GM20000 (cell line): ENCODE measurements at regions not wholly inside any gene's neighbourhood (a gene's known extent, or its start where the extent isn't known, plus 50 kb on each side); places are given as distances from the start of the nearest gene placed in this dataset.

Experiments used
- DNase-seq: peaks from one replicate; pipeline ENCODE4 v3.0.0; 2012; ENCODE audit warnings: low spot score
- CTCF ChIP-seq: IDR thresholded peaks from 2 replicates; pipeline ENCODE4 v1.5.1; 2012; ENCODE audit warnings: mild to moderate bottlenecking, control low read depth; ENCODE audit errors: extremely low read depth, missing control alignments

GRCh38 chr10:83371696-83372490, 767.4 kb upstream of the GHITM start:
- TF ChIP-seq CTCF: no peak

DNA sequence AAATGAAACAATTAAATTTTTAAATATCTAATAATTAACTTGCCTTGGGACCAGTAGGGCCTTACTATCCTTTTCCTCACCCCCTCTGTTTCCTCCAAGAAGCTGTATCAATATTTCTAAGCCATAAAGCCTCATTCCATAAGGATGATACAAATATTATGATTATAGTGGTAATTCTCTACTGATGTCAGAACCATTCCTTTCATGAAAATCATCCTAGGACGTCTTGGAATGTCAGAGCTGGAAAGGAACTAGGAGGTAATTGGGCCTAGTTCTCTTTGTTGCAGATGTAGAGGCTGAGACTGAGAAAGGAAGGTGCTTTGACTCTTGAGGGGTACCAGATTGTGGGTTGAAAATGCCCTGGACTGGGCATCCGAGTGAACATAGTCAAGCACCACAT, 766.7 kb upstream of the GHITM start:
- no peak for DNase-seq
- TF ChIP-seq CTCF: no peak

More at GRCh38 chr10:83371696-83372490, 767.4 kb upstream of the GHITM start:
- DNase-seq: no peak

DNA sequence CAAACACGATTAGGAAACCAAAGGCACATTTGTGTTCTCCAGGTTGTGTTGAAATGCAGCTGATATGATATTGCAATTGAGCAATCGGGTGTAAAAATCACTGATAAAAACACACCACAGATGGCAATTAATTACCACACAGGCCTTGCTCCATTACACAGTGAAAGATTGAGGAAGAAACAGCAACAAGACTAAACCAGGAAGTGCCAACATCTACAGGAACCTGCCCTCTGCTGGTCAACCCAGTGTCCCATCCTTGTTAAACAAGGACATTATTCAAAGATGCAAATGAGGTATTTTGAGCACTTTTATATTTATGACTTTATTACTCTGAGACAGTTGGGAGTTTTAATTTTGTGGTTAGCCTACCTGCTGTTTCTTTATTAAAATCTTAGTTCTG, 765.6 kb upstream of the GHITM start:
- no peak for TF ChIP-seq CTCF
- DNase-seq: no peak

DNA sequence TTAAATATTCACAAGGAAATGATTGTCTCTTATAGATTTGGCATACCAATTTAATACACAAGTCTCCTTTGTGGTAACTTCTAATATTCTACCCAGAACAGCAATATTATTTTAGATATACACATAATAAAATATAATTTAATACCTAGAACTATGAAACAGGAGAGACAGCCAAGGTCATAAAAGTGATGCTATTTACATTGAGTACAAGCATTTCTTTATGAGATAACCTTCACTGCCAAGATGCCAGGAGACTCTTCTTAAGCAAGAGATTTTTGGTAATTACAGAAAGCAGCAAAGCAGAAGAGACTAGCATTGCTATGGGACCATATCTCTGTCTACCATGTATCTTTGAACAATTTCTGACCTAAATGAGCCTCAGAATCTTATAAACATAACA, 764.6 kb upstream of the GHITM start:
- no peak for DNase-seq
- no peak for TF ChIP-seq CTCF

DNA sequence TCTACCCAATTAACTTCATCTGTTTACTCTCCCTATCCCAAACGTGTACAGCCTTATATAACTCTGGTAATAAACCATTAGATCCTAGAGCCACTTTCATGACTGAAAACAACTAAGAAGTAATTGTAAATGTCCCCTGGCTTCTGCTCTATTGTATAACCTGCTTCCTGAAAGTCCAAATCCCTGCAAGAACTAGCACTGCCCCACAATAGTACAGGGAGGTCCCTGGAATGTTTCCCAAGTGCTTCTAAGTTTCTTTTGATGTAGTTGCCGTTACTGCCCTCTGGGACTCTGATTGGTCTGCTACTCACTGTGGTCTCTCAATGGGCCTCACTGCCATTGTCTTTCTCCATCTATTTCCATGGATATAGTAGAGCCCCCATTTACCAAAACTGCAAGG, 764.0 kb upstream of the GHITM start:
- DNase-seq: no peak
- TF ChIP-seq CTCF: no peak

GRCh38 chr10:83397806-83398205, 741.5 kb upstream of the GHITM start:
- no peak for TF ChIP-seq CTCF
- DNase-seq: no peak

GRCh38 chr10:83410570-83410969, 728.7 kb upstream of the GHITM start:
- DNase-seq: no peak
- no peak for TF ChIP-seq CTCF
